Rectal smooth muscle tissue (tissue), 1 donor: ENCODE measurements at regions not wholly inside any gene's neighbourhood (a gene's known extent, or its start where the extent isn't known, plus 50 kb on each side); places are given as distances from the start of the nearest gene placed in this dataset.
"Not testable (repeated sequence)": the region's sequence is repeated elsewhere in the genome, so short reads cannot be mapped to it uniquely, and the experiment has no call there.

Experiments
- H3K27ac ChIP-seq: one replicate; pipeline ENCODE4 v1.7.0; 2013; ENCODE audit warnings: low read depth, low read length, inconsistent platforms
- H3K27me3 ChIP-seq: one replicate; pipeline ENCODE4 v1.7.0; 2013; ENCODE audit warnings: low read length; ENCODE audit not compliant: control insufficient read depth, insufficient read depth
- H3K36me3 ChIP-seq: one replicate; pipeline ENCODE4 v1.7.0; 2013; ENCODE audit warnings: low read length; ENCODE audit not compliant: control insufficient read depth, insufficient read depth
- H3K4me1 ChIP-seq: one replicate; pipeline ENCODE4 v1.7.0; 2013; ENCODE audit warnings: low read length; ENCODE audit not compliant: control insufficient read depth, insufficient read depth
- H3K4me3 ChIP-seq: one replicate; pipeline ENCODE4 v1.7.0; 2013; ENCODE audit warnings: low read length
- H3K9ac ChIP-seq: one replicate; pipeline ENCODE4 v1.7.0; 2013; ENCODE audit warnings: low read length

DNA sequence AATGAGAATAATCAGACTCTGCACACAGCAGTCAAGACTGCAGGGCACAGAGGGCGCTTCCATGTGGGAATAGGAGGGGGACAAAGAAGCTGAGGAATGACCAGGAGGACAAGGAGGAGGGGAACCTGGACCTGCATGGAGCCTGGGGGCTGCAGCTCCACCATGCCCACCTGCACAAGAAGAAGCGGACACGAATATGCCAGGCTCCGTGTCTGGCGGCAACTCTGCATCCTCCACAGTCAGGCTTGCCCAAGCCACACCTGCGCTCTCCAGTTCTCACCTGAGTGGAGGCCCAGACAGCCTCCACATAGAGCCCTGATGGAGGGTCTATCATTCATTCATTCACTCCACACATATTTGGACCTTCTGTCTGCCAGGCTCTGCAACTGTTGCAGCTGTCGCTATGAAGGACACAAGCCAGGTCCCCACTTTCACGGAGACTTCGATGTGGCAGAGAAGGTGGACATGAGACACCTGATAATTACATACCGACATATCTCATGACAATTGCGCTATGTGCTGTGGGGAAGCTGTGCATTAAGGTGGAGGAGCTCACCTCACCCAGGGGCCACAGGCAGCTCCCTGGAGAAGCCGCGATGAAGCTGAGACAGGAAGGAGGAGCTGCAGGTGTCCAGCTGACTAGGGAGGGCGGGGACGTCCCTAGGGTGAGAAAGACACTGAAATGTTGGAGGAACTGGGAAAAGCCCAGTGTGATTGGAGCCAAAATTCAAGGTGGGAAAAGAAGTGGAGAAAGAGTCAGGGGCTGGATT is 159.2 kb downstream of the INHBB start:
- Histone ChIP-seq H3K4me1 (no peaks in the 10 kb centered on the region), H3K9ac (no peak overlapping the region), H3K27me3 (no peaks in the 10 kb centered on the region), H3K36me3 (no peaks in the 10 kb centered on the region), H3K27ac (no peak overlapping the region), H3K4me3 (no peak overlapping the region)

DNA sequence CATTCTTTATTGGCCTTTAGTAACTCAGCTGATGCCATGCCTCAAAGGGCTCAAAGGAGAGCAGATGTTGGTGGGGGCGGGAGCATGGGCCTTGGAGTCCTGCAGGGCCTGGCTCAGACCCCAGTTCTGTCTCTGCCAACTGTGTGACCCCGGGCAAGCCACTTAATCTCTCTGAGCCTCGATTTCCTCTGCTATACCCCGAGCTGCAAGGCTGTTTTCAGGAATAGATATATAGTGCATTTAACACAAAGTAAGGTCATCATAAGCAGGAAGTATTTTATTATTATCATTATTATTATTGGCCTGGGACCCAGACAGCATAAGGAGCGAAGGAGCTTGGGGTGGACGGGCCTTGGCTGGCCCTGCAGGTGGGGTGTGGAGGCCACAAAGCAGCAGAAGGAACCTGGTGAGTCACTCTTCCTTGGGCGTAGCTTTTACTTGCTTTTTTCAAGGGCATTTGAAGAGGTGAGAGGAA is 162.7 kb downstream of the INHBB start:
- H3K9ac ChIP-seq, result no peak overlapping the region
- no peak overlapping the region for H3K27ac ChIP-seq
- H3K36me3 ChIP-seq, result no peaks in the 10 kb centered on the region
- no peak overlapping the region for H3K4me3 ChIP-seq
- H3K27me3 ChIP-seq, result no peaks in the 10 kb centered on the region
- H3K4me1 ChIP-seq, result no peaks in the 10 kb centered on the region

DNA sequence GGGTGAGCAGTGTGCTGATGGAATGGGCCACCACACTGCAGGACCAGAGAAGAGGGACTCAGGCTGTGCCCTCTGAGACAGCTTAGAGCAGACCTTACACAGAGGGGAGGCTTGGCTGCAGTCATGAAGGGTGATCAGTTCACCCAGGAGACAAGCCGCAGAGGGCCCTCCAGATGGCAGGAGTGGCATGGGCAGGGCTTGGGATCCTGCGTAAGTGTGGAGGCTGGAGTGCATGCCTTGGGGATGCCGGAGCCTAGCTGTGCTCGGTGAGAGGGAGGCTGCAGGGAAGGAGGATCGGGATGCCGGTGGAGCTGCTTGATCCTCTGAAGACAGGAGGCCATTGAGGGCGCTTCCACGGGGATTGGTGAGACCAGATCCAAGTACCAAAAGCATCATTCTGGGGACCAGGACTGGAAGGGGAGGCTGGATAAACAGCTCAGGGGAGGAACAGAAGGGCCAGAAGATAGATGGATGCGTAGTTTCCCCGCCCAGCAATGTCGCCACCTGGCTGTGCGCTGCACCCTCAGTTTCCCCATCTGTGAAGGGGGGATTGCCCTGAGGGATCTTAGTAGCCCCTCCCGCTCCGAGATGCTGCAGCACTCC is 163.4 kb downstream of the INHBB start:
- Histone ChIP-seq H3K4me3 (no peak overlapping the region), H3K36me3 (no peaks in the 10 kb centered on the region), H3K27ac (no peak overlapping the region), H3K27me3 (no peaks in the 10 kb centered on the region), H3K4me1 (no peaks in the 10 kb centered on the region), H3K9ac (no peak overlapping the region)

DNA sequence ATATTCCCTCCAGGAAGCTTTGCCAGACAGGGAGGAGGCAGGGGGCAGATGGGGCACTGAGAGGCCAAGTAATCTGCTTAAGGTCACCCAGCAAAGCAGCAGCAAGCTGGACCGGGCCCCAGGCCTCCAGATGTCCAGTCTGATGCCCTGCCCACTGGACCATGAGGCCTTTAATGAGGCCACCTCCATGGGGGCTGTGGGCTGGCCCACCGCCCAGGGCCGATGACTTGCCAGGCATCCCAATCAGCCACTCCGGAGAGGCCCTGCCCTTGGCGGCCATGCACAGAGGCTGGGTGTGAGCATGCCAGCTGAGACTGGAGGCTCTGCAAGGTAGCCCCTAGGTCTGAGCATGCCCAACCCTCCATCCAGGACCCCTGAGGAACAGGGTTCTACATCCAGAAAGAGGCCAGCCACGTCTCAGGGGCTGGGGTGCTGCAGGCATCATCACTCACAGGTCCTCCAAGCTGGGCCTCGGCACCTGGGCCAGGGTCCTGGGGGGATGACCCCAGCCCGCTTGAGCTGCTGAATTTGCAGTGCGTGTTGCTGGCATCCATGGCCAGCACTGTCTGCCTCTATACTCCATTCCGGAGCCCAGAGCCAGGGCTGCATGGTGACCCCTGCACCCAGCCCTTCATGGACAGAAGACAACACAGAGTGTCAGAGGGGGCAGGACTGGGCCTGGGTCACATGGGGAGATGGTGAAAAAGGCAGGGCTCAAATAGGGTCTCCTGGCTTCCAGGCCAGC is 164.2 kb downstream of the INHBB start:
- Histone ChIP-seq H3K4me1 (no peaks in the 10 kb centered on the region), H3K27me3 (no peaks in the 10 kb centered on the region), H3K27ac (no peak overlapping the region), H3K36me3 (no peaks in the 10 kb centered on the region), H3K9ac (no peak overlapping the region), H3K4me3 (no peak overlapping the region)

DNA sequence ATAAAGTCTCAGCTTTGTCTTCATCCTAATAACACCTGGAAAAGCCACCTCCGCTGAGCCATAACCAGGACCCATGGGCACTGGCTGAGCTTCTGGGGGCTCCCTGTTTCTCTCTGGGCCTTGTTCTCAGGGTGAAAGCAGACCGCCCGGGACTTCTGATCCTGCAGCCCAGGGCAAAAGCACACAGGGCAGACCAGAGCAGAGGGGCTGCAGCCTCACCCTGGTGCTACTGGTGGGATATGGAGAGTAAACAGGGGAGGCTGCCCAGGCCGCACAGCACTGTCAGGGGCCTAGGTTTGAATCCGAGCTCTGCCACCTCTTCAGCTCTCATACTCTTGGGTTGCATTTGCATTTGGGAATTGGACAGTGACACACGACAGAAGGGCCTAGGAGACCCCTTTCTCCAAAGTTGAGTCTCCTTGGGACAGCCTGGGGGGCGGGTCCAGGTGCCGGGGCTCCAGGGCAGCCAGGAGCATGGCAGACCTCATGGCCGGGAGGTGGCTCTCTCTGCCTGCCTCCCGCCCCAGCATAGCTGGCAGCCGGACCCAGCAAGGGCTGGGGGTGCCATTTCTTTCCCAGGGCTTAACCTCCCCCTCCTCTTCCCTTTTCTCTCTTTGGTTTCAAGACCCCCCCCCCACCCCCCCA is 164.9 kb downstream of the INHBB start:
- Histone ChIP-seq H3K27ac (no peak overlapping the region), H3K4me1 (no peaks in the 10 kb centered on the region), H3K4me3 (no peak overlapping the region), H3K9ac (no peak overlapping the region), H3K27me3 (no peaks in the 10 kb centered on the region), H3K36me3 (no peaks in the 10 kb centered on the region)

DNA sequence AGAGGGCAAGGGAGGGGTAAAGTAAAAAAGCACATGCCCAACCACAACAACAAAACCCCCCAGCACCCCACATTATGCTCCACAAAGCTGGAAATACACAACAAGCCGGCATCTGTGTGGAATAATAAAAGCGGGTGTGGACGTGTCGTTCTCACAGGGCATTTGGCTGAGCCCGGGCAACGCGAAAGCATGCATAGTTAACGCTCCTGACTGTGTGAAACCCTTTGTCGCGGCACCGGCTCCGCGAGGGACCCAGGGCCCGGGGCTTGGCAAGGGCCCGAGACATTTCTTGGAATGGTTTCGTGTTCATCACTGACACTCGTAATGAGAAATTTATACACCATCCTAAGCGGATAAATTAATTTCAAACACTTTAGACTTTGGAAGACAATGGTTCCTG is 165.6 kb downstream of the INHBB start:
- Histone ChIP-seq H3K4me3 (no peak overlapping the region), H3K27me3 (no peaks in the 10 kb centered on the region), H3K27ac (no peak overlapping the region), H3K36me3 (no peaks in the 10 kb centered on the region), H3K9ac (no peak overlapping the region), H3K4me1 (no peaks in the 10 kb centered on the region)

DNA sequence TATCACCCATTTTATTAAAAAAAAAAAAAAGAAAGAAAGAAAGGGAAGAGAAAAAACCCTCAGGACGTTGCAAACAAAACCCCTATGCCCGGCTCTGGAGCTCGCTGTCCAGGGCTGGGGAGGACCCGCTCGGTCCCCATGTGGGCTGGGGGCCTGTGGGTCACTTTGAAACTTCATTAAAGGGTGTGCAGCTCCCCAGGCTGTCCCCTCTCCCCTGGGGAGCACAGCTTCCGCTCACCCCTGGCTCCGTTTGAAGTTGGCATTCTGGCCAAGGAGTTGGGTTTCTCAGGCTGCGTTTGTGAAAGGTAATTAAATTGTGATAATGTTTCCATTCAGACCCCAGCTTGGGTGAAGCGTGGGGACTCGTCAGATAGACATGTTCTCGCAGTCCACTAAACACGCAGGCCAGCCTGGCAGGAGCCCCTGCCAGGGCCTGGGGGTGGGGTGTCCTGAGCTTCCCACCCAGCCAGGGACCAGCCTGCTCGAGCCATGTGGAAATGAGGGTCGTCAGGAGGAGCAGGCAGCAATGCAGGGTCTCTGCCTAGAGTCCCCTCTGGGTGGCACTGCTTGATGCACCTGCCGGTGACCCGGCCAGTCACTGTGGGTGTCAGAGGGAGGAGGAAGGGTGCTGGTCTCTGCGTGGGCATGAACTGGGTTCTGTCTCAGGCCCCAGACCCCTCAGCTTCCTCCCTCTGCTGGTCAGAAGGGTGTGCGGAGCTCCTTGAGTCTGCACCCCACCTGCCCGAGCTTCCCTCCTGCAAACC is 166.2 kb downstream of the INHBB start:
- Histone ChIP-seq H3K4me3 (no peak overlapping the region), H3K27me3 (no peaks in the 10 kb centered on the region), H3K27ac (no peak overlapping the region), H3K4me1 (no peaks in the 10 kb centered on the region), H3K36me3 (no peaks in the 10 kb centered on the region), H3K9ac (no peak overlapping the region)

DNA sequence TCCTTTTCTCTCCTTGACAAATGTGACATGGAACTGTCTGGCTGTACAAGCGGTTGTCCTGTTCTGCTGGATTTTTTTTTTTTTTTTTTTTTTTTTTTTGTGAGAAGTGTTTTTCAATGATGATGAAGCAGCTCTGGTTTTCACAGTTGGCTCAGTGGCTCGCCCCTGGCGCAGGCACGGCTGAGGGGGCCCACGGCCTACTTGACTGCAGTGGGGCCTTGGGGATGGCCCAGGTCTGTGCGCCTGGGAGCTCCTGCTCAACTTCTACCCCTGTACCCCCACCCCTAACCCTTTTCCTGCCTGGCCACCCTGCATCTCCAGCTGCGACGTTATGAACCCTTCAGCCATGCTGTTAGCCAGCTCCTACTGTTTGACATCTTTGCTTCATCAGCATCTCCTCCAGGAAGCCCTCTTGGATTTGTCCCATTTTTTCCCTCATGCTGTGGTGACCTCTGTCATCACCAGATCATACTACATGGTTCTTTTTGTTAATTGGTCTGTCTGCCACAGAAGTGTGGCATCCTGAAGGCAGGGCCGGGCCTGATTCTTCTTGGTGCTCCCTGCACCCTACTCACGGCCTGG is 167.9 kb downstream of the INHBB start:
- Histone ChIP-seq H3K27ac (no peak overlapping the region), H3K9ac (no peak overlapping the region), H3K27me3 (peaks cover under 1% of the 10 kb centered on the region), H3K36me3 (no peaks in the 10 kb centered on the region), H3K4me3 (no peak overlapping the region), H3K4me1 (no peaks in the 10 kb centered on the region)

DNA sequence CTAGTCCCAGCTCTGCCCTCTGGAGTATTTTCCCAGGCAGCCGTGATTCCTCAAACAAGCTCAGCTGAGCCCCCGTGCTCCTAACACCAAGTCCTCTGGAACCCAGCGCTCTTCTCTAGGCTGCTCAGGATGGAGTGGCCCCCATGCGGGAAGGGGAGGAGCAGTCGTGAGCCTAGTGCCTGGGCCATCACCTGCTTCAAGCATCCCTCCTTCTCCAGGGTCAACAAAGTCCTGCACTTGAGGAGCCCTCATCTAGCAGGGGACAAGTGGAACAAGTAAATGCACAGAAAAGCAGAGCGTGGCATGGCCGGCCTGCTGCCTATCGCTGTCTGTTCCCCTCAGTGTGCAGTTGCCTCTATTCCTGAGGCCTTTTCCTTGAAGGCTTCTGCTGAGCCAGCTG is 168.6 kb downstream of the INHBB start:
- no peak overlapping the region for H3K27ac ChIP-seq
- no peak overlapping the region for H3K9ac ChIP-seq
- no peak overlapping the region for H3K4me3 ChIP-seq
- no peaks in the 10 kb centered on the region for H3K36me3 ChIP-seq
- H3K4me1 ChIP-seq, result no peaks in the 10 kb centered on the region
- H3K27me3 ChIP-seq, result peaks cover 2% of the 10 kb centered on the region

DNA sequence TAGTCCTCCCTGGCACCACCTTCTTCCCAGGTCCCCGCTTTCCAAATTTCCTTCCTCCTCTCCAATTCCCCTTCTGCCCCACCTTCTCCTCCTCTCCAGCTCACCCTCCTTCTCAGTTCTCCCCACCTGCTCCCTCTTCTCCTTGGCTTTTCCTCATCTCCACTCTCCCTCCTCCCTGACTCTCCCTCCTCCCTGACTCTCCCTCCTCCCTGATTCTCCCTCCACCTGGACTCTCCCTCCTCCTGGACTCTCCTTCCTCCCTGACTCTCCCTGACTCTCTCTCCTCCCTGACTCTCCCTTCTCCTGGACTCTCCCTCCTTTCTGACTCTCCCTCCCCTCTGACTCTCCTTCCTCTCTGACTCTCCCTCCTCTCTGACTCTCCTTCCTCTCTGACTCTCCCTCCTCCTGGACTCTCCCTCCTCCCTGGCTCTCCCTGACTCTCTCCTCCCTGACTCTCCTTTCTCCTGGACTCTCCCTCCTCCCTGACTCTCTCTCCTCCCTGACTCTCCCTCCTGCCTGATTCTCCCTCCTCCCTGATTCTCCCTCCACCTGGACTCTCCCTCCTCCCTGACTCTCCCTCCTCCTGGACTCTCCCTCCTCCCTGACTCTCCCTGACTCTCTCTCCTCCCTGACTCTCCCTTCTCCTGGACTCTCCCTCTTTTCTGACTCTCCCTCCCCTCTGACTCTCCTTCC is 169.3 kb downstream of the INHBB start:
- H3K27ac ChIP-seq, H3K4me3 ChIP-seq, H3K9ac ChIP-seq: not testable (repeated sequence)

More for the DNA sequence above, 169.3 kb downstream of the INHBB start:
- not testable (repeated sequence) for H3K4me1 ChIP-seq, H3K27me3 ChIP-seq, H3K36me3 ChIP-seq
